Kidney (tissue), 13 donors: ENCODE measurements at regions not wholly inside any gene's neighbourhood (a gene's known extent, or its start where the extent isn't known, plus 50 kb on each side); places are given as distances from the start of the nearest gene placed in this dataset.

Source experiments
- DNase-seq, 5 donors: peaks; one replicate each; pipeline ENCODE4 v3.0.0-alpha.2; 2013 to 2020
- FAIRE-seq: peaks from 2 replicates; lab custom pipeline; 2012; peaks lifted over from hg19 to GRCh38; lab: Jason Lieb, UNC
- H3K27ac ChIP-seq, 2 donors: one replicate each; pipeline ENCODE4 v1.7.0; 2013; ENCODE audit warnings: low read depth in 2 of 2, low read length in 2 of 2, inconsistent platforms in 1 of 2
- H3K27me3 ChIP-seq: one replicate; pipeline ENCODE4 v1.7.1; 2013; ENCODE audit warnings: low read length, inconsistent platforms; ENCODE audit not compliant: control insufficient read depth, insufficient read depth
- H3K36me3 ChIP-seq, 3 donors: one replicate each; pipeline versions ENCODE4 v1.7.0 to v1.7.1; 2013; ENCODE audit warnings: low read length in 3 of 3, control low read depth in 1 of 3, inconsistent platforms in 1 of 3; ENCODE audit not compliant: insufficient read depth in 3 of 3, control insufficient read depth in 2 of 3
- H3K4me1 ChIP-seq, 3 donors: one replicate each; pipeline versions ENCODE4 v1.7.0 to v1.7.1; 2013; ENCODE audit warnings: low read length in 3 of 3, inconsistent platforms in 1 of 3, low read depth in 1 of 3; ENCODE audit not compliant: control insufficient read depth in 2 of 3, insufficient read depth in 2 of 3
- H3K4me3 ChIP-seq, 3 donors: one replicate each; pipeline versions ENCODE4 v1.7.0 to v1.8.1; 2013; ENCODE audit warnings: low read length in 3 of 3, control low read depth in 1 of 3, inconsistent platforms in 1 of 3
- H3K9ac ChIP-seq, 3 donors: one replicate each; pipeline versions ENCODE4 v1.7.0 to v1.7.1; 2013; ENCODE audit warnings: low read length in 3 of 3, control low read depth in 1 of 3, inconsistent platforms in 1 of 3
- H3K9me3 ChIP-seq, 3 donors: one replicate each; pipeline versions ENCODE4 v1.7.0 to v1.7.1; 2013; ENCODE audit warnings: low read length in 3 of 3, control low read depth in 1 of 3, inconsistent platforms in 1 of 3; ENCODE audit not compliant: control insufficient read depth in 2 of 3, insufficient read depth in 1 of 3
- intact Hi-C: fragments of 100-400 bp; cut with DNase I; formaldehyde crosslinking; loops from one replicate; pipeline ENCODE4 v1.11.1; 2022
- TF ChIP-seq, protein P1 (sequence below): IDR thresholded peaks from 3 replicates; pipeline ENCODE4 v1.5.1; 2012; ENCODE audit warnings: mild to moderate bottlenecking, moderate library complexity, borderline replicate concordance; ENCODE audit not compliant: insufficient read depth; ENCODE audit errors: extremely low read depth
- donor health status: control.
- donor health status: control.
- donor health status: control.
- donor health status: control.
- donor health status: control.
- donor health status: DM: yes; HTN: yes; CAD: no.
- donor health status: Normal renal cell carcinoma (clear cell type).

DNA sequence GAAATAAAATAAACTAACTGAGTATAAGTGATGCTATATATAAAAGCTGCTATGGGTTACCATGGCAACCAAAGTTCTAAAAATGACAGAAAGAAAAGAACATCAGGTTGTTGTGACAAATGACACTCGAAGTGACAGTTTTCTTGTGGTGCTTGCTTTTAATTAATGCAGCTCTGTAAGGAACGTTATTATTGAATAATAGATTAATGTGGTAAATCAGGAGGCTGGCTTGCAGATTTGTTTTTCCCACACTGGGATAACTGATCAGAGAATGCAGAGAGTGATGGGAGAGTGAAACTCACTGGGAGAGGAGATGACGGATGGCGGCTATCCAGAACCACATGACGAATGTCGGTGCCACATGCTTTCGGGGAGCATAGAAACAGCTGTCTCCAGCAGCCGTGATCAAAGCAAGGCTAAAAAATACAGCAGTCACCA is 207.0 kb upstream of the ATP10A start:
- no peak for FAIRE-seq
- Histone ChIP-seq H3K36me3 (no peaks in the 10 kb centered on the region), H3K4me3 (no peak overlapping the region), H3K9me3 (no peaks in the 10 kb centered on the region), H3K27me3 (no peaks in the 10 kb centered on the region), H3K27ac (no peak overlapping the region), H3K4me1 (no peaks in the 10 kb centered on the region), H3K9ac (no peak overlapping the region)
- intact Hi-C loops, result no loop called here
- DNase-seq, result no peak
- TF ChIP-seq, protein P1, sequence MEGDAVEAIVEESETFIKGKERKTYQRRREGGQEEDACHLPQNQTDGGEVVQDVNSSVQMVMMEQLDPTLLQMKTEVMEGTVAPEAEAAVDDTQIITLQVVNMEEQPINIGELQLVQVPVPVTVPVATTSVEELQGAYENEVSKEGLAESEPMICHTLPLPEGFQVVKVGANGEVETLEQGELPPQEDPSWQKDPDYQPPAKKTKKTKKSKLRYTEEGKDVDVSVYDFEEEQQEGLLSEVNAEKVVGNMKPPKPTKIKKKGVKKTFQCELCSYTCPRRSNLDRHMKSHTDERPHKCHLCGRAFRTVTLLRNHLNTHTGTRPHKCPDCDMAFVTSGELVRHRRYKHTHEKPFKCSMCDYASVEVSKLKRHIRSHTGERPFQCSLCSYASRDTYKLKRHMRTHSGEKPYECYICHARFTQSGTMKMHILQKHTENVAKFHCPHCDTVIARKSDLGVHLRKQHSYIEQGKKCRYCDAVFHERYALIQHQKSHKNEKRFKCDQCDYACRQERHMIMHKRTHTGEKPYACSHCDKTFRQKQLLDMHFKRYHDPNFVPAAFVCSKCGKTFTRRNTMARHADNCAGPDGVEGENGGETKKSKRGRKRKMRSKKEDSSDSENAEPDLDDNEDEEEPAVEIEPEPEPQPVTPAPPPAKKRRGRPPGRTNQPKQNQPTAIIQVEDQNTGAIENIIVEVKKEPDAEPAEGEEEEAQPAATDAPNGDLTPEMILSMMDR, result no peak

DNA sequence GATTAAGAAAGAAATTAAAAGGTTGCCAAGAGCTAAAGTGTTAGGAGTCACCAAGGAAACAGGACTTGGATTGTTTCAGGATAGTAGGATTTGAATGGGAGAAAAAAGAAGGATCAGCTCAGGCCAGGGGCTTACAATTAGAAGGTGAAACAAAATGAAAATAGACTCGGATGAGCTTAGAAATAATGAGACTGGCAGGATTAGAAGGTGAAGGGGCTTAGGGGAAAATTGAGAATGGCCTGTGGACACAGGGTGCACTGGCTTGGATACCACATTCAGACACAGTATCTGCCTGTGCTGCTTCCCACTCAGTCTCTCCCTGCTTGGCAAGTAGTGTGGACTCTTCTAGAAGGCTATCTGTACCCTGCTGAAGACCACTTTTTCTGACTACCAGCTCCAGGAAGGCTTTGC is 206.1 kb upstream of the ATP10A start:
- Histone ChIP-seq H3K9me3 (no peaks in the 10 kb centered on the region), H3K4me1 (no peaks in the 10 kb centered on the region), H3K36me3 (no peaks in the 10 kb centered on the region), H3K27me3 (no peaks in the 10 kb centered on the region), H3K9ac (no peak overlapping the region), H3K27ac (no peak overlapping the region), H3K4me3 (no peak overlapping the region)
- TF ChIP-seq, protein P1, result no peak
- FAIRE-seq (no peak), DNase-seq (no peak)
- intact Hi-C loops, result no loop called here

DNA sequence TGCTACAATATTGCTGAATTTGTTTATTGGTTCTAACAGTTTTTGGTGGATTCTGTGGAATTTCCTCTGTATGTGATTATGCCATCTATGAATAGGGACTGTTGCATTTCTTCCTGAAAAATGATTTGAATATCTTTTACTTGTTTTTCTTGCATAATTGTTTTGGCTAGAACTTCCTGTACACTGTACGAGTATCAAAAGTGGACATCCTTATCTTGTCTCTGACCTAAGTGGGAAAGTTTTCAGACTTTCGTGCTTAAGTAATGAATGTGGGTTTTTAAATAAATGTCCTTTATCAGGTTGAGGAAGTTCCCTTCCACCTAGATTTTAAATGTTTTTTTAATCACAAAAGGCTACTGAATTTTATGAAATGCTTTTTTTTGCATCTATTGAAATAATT is 203.8 kb upstream of the ATP10A start:
- H3K9ac ChIP-seq, result no peak overlapping the region
- no peaks in the 10 kb centered on the region for H3K36me3 ChIP-seq
- no peaks in the 10 kb centered on the region for H3K27me3 ChIP-seq
- DNase-seq, result no peak
- no peak for FAIRE-seq
- intact Hi-C loops, result no loop called here
- no peak overlapping the region for H3K27ac ChIP-seq
- H3K4me3 ChIP-seq, result no peak overlapping the region
- TF ChIP-seq, protein P1, result no peak
- no peaks in the 10 kb centered on the region for H3K9me3 ChIP-seq
- H3K4me1 ChIP-seq, result no peaks in the 10 kb centered on the region

DNA sequence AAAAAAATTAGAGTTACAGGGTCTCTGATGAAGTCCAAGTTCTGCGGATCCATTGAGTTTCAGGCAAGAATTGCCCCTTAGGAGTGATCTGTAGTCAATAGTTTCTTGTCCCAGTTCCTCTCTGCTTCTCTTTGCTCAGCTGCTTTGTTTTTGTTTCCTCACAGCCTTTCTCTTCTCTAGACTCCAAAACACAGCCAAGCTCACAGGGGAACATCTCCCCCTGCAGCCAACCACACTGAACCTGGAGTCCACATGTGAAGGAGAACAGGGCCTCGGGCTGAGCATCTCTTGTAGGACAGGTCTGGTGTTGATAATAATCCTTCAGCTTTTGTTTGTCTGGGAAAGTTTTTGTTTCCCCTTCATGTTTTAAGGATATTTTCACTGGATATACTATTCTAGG is 202.6 kb upstream of the ATP10A start:
- Histone ChIP-seq H3K27me3 (no peaks in the 10 kb centered on the region), H3K27ac (no peak overlapping the region), H3K9ac (no peak overlapping the region), H3K4me1 (no peaks in the 10 kb centered on the region), H3K36me3 (no peaks in the 10 kb centered on the region), H3K9me3 (no peaks in the 10 kb centered on the region), H3K4me3 (no peak overlapping the region)
- DNase-seq (no peak), FAIRE-seq (no peak)
- TF ChIP-seq, protein P1, result no peak
- intact Hi-C loops, result no loop called here
